GM12801 (cell line): ENCODE measurements at regions not wholly inside any gene's neighbourhood (a gene's known extent, or its start where the extent isn't known, plus 50 kb on each side); places are given as distances from the start of the nearest gene placed in this dataset.

ENCODE experiments used
- CTCF ChIP-seq: IDR thresholded peaks from one replicate; pipeline ENCODE4 v1.5.1; 2011; ENCODE audit warnings: control low read depth; ENCODE audit not compliant: insufficient read length; ENCODE audit errors: extremely low read depth

GRCh38 chr5:167177736-167178135, 1113.7 kb upstream of the WWC1 start:
- no peak for TF ChIP-seq CTCF

GRCh38 chr5:167180906-167181305, 1110.5 kb upstream of the WWC1 start:
- no peak for TF ChIP-seq CTCF

- TF ChIP-seq CTCF, result no peak
Observed at GRCh38 chr5:167205881-167206280, 1085.6 kb upstream of the WWC1 start.

GRCh38 chr5:167207081-167207480, 1084.4 kb upstream of the WWC1 start:
- no peak for TF ChIP-seq CTCF

GRCh38 chr5:167208911-167209310, 1082.5 kb upstream of the WWC1 start:
- no peak for TF ChIP-seq CTCF

- TF ChIP-seq CTCF, result no peak
Observed at GRCh38 chr5:167217097-167217743, 1074.2 kb upstream of the WWC1 start.

GRCh38 chr5:167219298-167219697, 1072.1 kb upstream of the WWC1 start:
- TF ChIP-seq CTCF, result no peak
